HG03135 (cell line): ENCODE measurements at regions not wholly inside any gene's neighbourhood (a gene's known extent, or its start where the extent isn't known, plus 50 kb on each side); places are given as distances from the start of the nearest gene placed in this dataset.

ENCODE experiments used
- ATAC-seq: cut with Tn5 transposase; IDR thresholded peaks from one replicate; pipeline ENCODE4 v1.9.1; 2021; ENCODE audit warnings: mild to moderate bottlenecking, moderate library complexity; ENCODE audit not compliant: unreplicated experiment

- ATAC-seq, result no peak
These were observed 210.8 kb downstream of the HNMT start for GRCh38 chr2:138175066-138175465.

DNA sequence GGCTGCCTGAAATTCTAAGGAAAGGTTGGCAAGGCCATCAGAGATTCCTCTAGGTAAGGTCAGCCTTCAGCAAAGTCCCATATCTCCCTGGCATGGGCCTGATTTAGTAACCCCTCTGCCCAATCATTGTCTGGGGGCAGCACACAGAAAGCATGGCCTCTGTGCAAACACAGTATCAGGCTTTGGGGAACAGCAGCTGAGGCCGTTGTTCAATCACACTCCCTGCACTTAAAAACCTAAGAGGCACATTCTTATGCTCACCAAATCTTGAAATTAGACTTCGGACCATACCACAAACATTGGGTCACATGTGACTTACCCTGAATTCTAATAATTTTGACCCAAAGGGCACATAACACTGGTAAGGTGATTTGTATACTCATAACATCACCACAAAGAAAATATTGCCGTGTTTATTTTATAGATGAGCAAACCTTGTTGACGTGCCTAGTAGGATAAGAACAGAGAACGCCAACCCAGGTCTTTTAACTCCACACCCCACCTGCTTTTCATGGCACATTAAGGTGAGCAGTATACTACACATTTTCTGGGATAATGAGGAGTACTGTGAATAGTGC is 212.7 kb downstream of the HNMT start:
- no peak for ATAC-seq

GRCh38 chr2:138177693-138178092 is 213.4 kb downstream of the HNMT start:
- ATAC-seq, result no peak

DNA sequence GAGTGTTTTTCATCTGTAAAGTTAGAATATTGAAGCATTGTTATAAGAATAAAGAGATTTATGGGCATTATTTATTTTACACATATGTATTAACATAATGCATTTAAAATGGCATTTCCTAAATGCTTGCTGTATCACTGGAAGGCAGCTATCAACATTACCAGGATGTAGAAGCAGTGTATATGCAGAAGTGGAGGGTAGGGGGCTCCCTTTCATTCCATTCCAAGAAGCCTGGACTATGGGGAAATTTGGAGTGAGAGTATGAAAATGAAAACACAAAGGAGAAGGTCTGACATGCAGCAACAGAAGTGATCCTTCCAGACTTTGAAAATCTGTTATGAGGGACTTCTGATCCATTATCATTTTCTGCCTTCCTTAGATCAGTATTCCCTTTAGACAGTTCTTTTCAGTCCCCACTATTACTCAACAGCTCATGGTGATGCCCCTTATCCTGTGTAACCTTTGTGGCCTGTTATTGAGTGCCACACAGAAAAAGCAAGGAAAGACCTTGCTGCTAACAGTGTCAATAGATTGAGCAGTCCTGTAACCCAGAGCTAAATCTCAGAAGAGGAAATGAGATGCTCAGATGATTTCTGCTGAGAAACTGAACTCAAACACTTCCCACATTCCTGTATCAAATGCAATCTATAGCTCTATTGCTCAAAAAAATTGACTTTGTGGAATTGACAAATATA is 216.6 kb downstream of the HNMT start:
- no peak for ATAC-seq

- no peak for ATAC-seq
These were observed 218.1 kb downstream of the HNMT start for GRCh38 chr2:138182250-138182936.

- ATAC-seq, result no peak
These were observed 218.7 kb downstream of the HNMT start for GRCh38 chr2:138182937-138183312.

DNA sequence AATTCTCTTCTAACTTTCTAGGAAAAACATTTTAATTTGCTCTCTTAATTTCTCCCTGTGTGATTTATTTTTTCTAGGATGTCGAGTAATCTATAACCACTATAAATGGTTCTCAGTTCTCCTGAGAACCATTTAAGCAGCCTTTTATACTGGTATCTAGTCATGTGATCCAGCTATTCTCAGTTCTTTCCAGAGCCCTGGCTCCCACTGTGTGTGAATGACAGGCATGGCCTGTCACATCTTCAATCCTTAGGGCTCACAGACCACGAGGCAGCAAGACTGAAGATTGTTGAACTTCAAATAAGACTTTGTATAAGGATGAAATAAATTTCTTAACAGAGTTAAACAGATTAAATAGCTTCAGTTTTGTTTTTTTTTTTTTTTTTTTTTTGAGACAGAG is 219.4 kb downstream of the HNMT start:
- ATAC-seq, result no peak

GRCh38 chr2:138184428-138184827 is 220.2 kb downstream of the HNMT start:
- no peak for ATAC-seq

DNA sequence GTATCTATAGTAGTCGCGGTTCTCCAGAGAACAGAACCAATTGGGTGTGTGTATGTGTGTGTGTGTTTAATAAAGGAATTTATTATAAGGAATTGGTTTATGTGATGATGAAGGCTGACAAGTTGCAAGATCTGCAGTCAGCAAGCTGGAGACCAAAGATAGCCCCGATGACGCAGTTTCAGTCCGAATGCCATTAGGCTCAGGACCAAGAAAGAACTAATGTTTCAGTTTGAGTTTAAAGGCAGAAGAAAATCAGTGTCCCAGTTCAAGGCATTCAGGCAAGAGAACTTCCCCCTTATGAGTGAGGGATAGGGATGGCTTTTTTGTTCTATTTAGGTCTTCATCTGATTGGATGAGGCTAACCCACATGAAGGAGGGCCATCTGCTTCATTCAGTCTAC is 221.6 kb downstream of the HNMT start:
- ATAC-seq, result no peak

GRCh38 chr2:138187221-138187620 is 222.9 kb downstream of the HNMT start:
- no peak for ATAC-seq

GRCh38 chr2:138190999-138191398 is 226.7 kb downstream of the HNMT start:
- no peak for ATAC-seq

DNA sequence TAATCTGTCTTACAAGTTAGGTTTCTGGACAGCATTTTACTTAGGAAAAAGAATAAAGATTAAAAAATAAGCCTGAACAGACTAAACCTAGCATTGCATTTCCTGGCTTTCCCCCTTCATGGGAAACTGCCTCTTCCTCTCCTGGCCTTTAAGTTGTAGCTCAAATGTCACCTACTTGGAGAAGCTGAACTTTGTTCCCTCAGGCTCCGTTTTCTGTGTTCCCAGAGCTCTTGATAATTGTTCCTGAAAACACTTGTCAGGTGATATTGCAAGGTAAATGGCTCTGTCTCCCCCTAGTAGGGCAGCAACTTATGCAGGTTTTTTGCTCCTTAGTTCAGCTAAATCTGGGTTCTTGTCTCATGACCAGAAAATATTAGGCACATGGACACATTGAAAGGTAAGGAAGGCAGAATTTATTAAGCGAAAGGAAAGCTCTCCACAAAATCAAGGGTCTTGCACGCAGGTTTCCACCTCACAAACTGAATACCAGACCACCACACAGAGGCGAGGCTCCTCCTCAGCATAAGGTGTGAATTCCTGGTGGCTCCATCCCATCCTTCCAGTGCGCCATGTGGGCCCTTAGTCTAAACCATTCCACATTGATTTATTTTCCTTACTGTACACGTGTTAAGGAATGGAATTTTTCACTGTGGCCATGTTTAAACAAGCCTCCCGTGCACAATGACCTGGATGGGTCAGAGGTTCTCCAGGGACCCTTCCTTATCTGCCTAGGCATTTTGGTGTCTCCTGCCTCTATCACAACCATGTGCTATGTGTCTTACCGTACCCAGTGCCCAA is 229.3 kb downstream of the HNMT start:
- no peak for ATAC-seq

DNA sequence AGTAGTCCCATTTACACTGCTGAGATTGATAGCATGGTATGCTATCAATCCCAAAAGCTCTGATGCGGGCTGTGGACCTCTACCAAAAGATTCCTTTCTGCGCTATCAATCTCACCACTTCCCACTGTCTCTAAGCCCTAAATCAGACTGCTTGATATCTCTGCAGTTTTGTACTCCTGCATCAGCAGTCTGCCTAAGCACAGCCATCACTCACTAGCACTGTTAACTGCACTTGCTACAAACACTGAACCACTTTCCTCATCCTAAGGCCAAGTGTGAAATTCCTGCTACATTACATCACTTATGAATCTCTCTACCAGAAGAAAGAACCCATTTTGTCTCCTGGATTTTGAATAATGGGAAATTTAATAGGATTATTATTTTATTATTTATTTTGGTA is 237.0 kb downstream of the HNMT start:
- ATAC-seq, result no peak

DNA sequence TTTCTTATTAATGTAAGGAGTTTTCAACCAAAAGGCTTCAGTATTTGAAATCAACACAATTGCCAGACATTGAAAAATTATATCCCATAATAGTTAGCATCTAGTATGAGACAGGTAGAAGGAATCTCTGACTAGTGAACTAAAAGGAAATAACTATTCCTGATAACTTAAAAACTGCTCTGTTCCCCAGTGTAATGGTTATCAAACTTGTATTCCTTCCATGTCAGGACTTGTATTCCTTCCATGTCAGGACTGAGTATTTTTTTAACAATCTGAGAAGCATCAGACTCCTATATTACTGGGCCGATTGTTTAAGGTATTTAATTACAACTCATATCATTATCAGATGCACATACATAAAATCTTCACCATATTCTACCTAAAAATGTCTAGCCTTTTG is 238.5 kb downstream of the HNMT start:
- ATAC-seq, result no peak

DNA sequence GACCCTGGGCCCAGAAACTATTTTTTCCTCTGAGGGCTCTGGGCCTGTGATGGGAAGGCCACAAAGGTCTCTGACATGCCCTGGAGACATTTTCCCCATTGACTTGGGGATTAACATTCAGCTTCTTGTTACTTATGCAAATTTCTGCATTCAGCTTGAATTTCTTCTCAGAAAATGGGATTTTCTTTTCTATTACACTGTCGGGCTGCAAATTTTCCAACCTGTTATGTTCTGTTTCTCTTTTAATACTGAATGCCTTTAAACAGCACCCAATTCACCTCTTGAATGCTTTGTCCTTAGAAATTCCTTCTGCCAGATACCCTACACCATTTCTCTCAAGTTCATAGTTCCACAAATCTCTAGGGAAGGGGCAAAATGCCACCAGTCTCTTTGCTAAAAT is 241.0 kb downstream of the HNMT start:
- no peak for ATAC-seq

DNA sequence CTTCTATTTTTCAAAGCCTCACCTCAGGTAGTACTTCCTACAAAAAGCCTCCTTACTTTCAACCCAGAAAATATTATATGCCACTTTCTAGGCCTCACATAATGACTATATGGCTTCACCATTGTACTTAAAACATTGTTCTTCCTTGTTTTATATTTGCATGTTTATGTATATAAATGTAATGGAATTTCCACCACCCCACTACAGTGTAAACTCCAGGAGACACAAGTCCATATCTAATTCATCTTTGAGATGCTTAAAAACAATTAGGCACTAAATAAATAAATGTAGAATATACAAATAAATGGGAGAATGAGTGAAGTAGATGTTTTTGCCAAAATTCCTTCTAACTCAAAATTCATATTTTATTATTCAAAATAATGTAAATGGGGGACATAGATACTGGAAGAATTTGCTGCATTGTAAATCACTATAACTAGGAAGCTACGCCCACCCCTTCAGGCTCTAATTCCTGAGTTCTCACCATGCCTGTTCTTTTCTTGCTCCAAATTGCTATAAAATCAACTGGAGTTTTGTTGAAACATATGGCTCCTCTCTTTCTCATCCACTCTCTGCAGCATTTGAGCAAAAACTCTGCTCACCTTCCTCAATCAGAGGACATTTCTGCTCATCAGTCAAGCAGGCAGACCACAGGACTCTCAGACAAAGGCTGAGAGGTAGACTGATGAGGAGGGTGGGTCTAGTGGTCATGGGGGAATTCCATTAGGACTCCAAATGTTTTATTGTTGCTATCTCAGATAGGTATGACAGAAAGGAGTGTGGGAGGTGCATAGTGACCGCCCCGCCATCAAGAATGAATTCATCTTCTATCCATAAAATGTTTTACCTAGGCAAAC is 243.0 kb downstream of the HNMT start:
- ATAC-seq, result no peak

DNA sequence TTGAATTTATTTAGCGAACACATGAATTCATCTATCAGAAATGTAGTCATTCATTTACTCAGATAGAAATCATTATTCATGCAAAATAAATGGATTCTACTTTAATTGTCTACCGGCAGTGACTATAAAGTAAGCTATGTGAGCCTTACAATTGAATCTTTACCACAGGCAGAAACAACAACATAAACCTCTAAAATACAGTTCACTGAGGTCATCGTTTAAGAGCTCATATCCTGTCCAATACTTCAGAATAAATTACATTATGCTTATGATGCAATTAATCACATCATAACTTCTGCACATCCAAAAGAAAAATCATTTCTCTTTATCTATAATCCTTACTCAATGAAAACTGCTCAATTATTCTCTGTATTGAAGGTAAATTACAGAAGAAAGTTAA is 244.7 kb downstream of the HNMT start:
- no peak for ATAC-seq

- ATAC-seq, result no peak
These were observed 246.2 kb downstream of the HNMT start for GRCh38 chr2:138210487-138210886.

DNA sequence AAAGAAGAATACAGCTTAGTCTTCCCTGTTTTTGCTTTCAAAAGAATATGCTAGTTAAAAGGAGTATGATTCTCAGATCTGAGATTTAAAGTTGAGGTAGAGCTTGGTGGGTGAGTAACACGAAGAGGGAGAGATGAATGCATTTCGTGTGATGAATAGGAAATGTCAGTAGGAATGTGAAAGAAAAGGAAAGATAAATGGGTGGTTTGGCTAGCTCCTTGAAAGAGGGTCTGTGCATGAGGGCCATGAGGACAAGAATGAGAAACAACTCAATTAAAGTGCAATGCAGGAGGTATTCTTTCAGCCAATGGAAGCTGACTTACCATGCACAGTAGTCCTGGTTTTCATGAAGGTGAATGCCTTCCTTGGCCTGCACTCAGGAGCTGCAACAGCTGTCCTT is 248.2 kb downstream of the HNMT start:
- no peak for ATAC-seq

- no peak for ATAC-seq
These were observed 248.8 kb downstream of the HNMT start for GRCh38 chr2:138213084-138213483.

GRCh38 chr2:138213624-138214023 is 249.4 kb downstream of the HNMT start:
- no peak for ATAC-seq
